GM18519 (cell line): ENCODE measurements at regions not wholly inside any gene's neighbourhood (a gene's known extent, or its start where the extent isn't known, plus 50 kb on each side); places are given as distances from the start of the nearest gene placed in this dataset.

Source experiments
- ATAC-seq: cut with Tn5 transposase; IDR thresholded peaks from one replicate; pipeline ENCODE4 v1.9.1; 2021; ENCODE audit warnings: mild to moderate bottlenecking, moderate library complexity; ENCODE audit not compliant: unreplicated experiment, low FRiP score

GRCh38 chr4:36915717-36916116 is 328.8 kb upstream of the NWD2 start:
- no peak for ATAC-seq

- ATAC-seq: no peak
Measured at GRCh38 chr4:36917413-36917812, 327.1 kb upstream of the NWD2 start.

GRCh38 chr4:36919721-36920120 is 324.8 kb upstream of the NWD2 start:
- no peak for ATAC-seq

GRCh38 chr4:36921476-36922216 is 322.9 kb upstream of the NWD2 start:
- ATAC-seq: no peak

- no peak for ATAC-seq
Measured at GRCh38 chr4:36930562-36931111, 313.9 kb upstream of the NWD2 start.

GRCh38 chr4:36944232-36944631 is 300.3 kb upstream of the NWD2 start:
- no peak for ATAC-seq

- ATAC-seq: no peak
Measured at GRCh38 chr4:36961420-36961819, 283.1 kb upstream of the NWD2 start.

GRCh38 chr4:36966756-36967460 is 277.6 kb upstream of the NWD2 start:
- ATAC-seq: no peak

GRCh38 chr4:36979533-36979932 is 265.0 kb upstream of the NWD2 start:
- ATAC-seq: no peak

- ATAC-seq: peak; percentile 80
Measured at GRCh38 chr4:36990128-36990872, 254.2 kb upstream of the NWD2 start.

GRCh38 chr4:36997727-36998126 is 246.8 kb upstream of the NWD2 start:
- no peak for ATAC-seq

GRCh38 chr4:37000281-37000680 is 244.3 kb upstream of the NWD2 start:
- ATAC-seq: no peak

GRCh38 chr4:37001688-37002436 is 242.7 kb upstream of the NWD2 start:
- no peak for ATAC-seq

GRCh38 chr4:37002625-37003024 is 241.9 kb upstream of the NWD2 start:
- no peak for ATAC-seq

GRCh38 chr4:37008199-37008598 is 236.3 kb upstream of the NWD2 start:
- no peak for ATAC-seq

GRCh38 chr4:37014584-37014983 is 230.0 kb upstream of the NWD2 start:
- no peak for ATAC-seq

- ATAC-seq: no peak
Measured at GRCh38 chr4:37015391-37015790, 229.2 kb upstream of the NWD2 start.

- ATAC-seq: no peak
Measured at GRCh38 chr4:37023504-37023903, 221.0 kb upstream of the NWD2 start.

- ATAC-seq: no peak
Measured at GRCh38 chr4:37023996-37024395, 220.5 kb upstream of the NWD2 start.

GRCh38 chr4:37040816-37041215 is 203.7 kb upstream of the NWD2 start:
- no peak for ATAC-seq
